Adipocyte (in vitro differentiated cells): ENCODE measurements at regions not wholly inside any gene's neighbourhood (a gene's known extent, or its start where the extent isn't known, plus 50 kb on each side); places are given as distances from the start of the nearest gene placed in this dataset.

ENCODE experiments used
- DNase-seq: peaks from one replicate; pipeline ENCODE4 v3.0.0-alpha.2; 2015; ENCODE audit warnings: low read depth
- H3K27me3 ChIP-seq: replicated peaks from 2 replicates; pipeline ENCODE4 v1.7.0; 2013; ENCODE audit warnings: mild to moderate bottlenecking, low read length, moderate library complexity; ENCODE audit not compliant: control insufficient read depth, insufficient read depth
- H3K36me3 ChIP-seq: 2 replicates; pipeline ENCODE4 v1.7.0; 2013; ENCODE audit warnings: low read length, mild to moderate bottlenecking, moderate library complexity; ENCODE audit not compliant: control insufficient read depth, insufficient read depth, severe bottlenecking
- H3K4me1 ChIP-seq: 2 replicates; pipeline ENCODE4 v1.7.0; 2013; ENCODE audit warnings: mild to moderate bottlenecking, low read length, moderate library complexity; ENCODE audit not compliant: control insufficient read depth, insufficient read depth
- H3K4me3 ChIP-seq: 2 replicates; pipeline ENCODE4 v1.7.0; 2013; ENCODE audit warnings: mild to moderate bottlenecking, low read length, moderate library complexity
- H3K9ac ChIP-seq: 2 replicates; pipeline ENCODE4 v1.7.0; 2013; ENCODE audit warnings: mild to moderate bottlenecking, low read length, moderate library complexity
- H3K9me3 ChIP-seq: 2 replicates; pipeline ENCODE4 v1.7.0; 2013; ENCODE audit warnings: mild to moderate bottlenecking, low read length, moderate library complexity; ENCODE audit not compliant: control insufficient read depth

DNA sequence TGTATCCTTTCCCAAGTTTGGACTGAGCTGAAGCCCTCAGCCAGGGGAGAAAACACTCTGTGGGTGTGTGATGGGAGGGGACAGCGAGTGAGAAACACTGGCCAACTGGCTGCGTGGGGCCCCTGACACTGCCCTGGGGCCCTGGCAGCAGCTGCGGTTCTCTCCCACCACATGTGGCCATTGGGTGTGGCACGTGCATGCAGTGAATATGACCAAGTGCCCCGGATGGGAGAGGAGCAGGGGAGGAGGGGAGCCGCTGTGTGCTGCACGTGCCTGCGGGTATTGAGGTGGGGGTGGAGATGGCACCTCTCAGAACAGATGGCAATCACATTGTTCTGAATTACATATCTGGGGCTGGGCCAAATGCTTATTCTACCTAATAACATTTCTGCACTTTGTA, 242.4 kb upstream of the PCSK5 start:
- Histone ChIP-seq H3K27me3 (no peaks in the 10 kb centered on the region), H3K4me3 (no peak overlapping the region), H3K9me3 (no peaks in the 10 kb centered on the region), H3K9ac (no peak overlapping the region), H3K4me1 (no peaks in the 10 kb centered on the region), H3K36me3 (no peaks in the 10 kb centered on the region)
- no peak for DNase-seq

DNA sequence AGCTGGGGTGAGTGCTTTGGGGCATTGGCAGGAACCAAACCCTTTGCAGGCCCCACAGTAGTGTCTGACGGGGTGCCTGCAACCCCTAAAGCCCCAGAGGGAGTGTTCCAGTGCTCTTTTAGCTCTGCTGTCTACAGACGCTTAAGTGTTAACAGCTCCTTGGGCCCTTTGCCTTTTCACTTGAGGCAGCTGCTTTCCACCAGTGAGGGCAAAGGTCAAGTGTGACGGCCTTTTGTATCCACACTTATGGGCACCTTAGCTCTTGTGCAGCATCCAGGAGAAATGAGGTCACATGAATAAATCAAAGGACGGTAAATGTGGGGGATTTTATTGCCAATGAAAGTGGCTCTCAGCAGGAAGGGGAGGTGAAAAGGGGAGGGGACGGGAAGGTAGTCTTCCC, 241.4 kb upstream of the PCSK5 start:
- no peaks in the 10 kb centered on the region for H3K27me3 ChIP-seq
- no peaks in the 10 kb centered on the region for H3K9me3 ChIP-seq
- no peak overlapping the region for H3K4me3 ChIP-seq
- DNase-seq = no peak
- no peaks in the 10 kb centered on the region for H3K4me1 ChIP-seq
- H3K9ac ChIP-seq = no peak overlapping the region
- no peaks in the 10 kb centered on the region for H3K36me3 ChIP-seq

DNA sequence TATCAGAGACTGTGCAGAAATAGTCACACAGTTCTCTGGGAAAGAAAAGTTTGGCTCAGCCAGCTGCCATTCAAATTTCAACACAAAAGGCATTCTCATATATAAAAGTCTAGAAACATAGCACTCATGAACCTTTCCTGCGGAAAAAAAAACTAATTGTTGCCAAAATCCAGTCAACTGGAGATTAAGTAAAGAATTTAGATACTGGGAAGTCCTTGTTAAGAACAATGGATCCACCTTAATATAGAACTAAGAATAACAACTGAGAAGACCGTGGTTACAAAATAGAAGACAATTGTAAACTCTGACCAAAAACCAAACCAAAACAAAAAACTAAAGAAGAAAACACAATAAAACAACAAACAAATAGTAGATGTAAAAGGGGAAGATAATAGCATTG, 238.8 kb upstream of the PCSK5 start:
- H3K4me3 ChIP-seq = no peak overlapping the region
- no peaks in the 10 kb centered on the region for H3K9me3 ChIP-seq
- H3K4me1 ChIP-seq = no peaks in the 10 kb centered on the region
- H3K9ac ChIP-seq = no peak overlapping the region
- H3K27me3 ChIP-seq = no peaks in the 10 kb centered on the region
- H3K36me3 ChIP-seq = no peaks in the 10 kb centered on the region
- DNase-seq = no peak

DNA sequence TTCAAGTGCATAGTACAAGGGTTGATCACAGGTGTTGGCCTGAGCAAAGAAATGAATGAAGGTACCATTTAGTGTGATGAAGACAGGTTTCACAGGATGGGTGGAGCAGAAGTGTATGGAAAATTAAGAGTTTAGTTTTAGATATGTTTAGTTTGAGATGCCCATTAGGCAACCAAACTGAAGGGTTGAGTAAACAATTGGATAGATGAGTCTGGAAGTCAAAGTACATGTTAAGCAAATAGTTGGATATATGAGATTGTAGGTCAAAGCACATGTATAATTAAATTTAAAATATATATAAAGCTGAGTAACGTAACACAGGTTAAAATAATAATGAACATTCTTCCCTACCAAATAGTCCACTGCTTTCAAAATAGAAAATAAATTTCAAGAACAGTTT, 237.1 kb upstream of the PCSK5 start:
- no peaks in the 10 kb centered on the region for H3K36me3 ChIP-seq
- H3K4me3 ChIP-seq = no peak overlapping the region
- no peak for DNase-seq
- H3K9ac ChIP-seq = no peak overlapping the region
- H3K27me3 ChIP-seq = no peaks in the 10 kb centered on the region
- no peaks in the 10 kb centered on the region for H3K9me3 ChIP-seq
- no peaks in the 10 kb centered on the region for H3K4me1 ChIP-seq

DNA sequence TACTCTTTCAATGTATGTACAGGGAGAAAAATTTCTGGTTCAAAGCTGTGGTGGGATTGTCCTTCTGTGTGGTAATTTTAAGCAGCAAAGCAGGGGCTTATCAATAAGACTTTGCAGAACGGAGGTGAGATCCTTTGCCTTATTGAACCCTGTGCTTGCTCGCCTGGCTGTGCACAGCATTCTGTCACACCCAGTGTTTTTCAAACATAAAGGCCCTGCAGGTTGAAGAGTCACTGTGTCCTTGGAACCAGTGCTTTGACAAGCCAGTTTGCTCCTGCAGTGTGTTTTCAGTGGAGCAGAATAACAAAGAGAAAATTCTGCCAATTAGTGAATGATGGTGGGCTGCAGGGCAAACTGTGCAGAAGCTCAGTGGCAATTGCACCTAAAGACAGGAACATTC, 236.7 kb upstream of the PCSK5 start:
- DNase-seq = no peak

DNA sequence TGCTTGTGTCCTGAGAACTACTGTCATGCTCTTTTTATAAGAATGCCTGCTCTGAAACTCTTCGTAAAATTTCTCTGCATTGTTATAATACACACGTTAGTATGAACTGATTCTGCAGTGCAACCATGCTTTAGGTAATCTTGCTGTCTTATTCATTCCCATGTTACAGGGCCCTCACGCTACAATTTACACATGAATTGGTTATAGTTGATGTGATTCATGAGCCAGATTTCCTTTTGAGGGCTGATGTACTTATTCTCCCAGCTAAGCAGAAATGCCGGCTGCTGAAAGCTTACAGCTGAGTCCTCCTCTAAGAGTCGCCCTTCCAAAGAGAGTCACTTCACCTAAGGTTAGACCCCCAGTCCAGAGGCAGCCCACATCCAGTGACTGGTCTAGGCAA, 233.5 kb upstream of the PCSK5 start:
- no peaks in the 10 kb centered on the region for H3K9me3 ChIP-seq
- H3K4me1 ChIP-seq = no peaks in the 10 kb centered on the region
- no peak for DNase-seq
- no peak overlapping the region for H3K9ac ChIP-seq
- H3K36me3 ChIP-seq = no peaks in the 10 kb centered on the region
- H3K27me3 ChIP-seq = no peaks in the 10 kb centered on the region
- no peak overlapping the region for H3K4me3 ChIP-seq

More for the DNA sequence above, 236.7 kb upstream of the PCSK5 start:
- Histone ChIP-seq H3K4me3 (no peak overlapping the region), H3K9me3 (no peaks in the 10 kb centered on the region), H3K27me3 (no peaks in the 10 kb centered on the region), H3K36me3 (no peaks in the 10 kb centered on the region), H3K4me1 (no peaks in the 10 kb centered on the region), H3K9ac (no peak overlapping the region)

DNA sequence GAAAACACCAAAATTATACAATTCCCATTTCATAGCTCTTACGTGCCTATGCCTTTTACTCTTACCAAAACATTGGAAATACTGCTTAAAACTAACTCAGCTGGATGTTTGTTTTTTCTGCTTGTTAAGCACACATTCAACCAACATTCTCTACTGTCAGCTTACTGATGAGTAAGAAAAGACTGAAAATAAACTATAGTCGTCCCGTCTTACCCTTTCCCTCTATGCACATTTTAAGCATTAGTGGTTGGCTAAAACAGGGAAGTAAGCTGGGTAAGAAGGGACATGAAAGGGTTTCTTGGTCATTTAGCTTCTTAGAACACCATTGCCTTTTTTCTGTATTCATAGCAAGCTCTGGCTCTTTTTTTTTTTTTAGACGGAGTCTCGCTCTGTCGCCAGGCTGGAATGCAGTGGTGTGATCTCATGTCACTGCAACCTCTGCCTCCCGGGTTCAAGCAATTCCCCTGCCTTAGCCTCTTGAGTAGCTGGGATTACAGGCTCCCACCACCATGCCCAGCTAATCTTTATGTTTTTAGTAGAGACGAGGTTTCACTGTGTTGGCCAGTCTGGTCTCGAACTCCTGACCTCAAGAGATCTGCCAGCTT, 232.1 kb upstream of the PCSK5 start:
- Histone ChIP-seq H3K4me1 (no peaks in the 10 kb centered on the region), H3K4me3 (no peak overlapping the region), H3K36me3 (no peaks in the 10 kb centered on the region), H3K27me3 (no peaks in the 10 kb centered on the region), H3K9ac (no peak overlapping the region), H3K9me3 (no peaks in the 10 kb centered on the region)
- DNase-seq = peak; percentile 48

DNA sequence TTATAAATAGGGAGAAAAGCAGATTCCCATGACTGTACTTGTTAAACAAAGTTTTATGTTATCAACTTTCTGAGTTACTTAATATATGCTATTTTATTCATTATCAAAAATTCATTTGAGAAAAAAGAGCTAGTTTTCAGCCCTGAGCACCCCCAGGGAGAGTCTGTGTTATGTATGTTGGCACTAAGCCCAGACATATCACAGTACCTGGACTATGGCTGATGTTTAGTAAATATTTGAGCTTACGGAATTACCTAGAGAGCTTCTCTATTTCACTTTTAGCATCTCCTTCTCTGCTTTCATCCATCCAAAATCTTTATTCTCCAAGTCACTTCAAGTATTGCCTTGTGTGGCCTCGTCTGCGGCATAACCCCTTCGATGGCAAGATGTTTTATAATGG, 225.9 kb upstream of the PCSK5 start:
- no peak overlapping the region for H3K4me3 ChIP-seq
- H3K9ac ChIP-seq = no peak overlapping the region
- H3K36me3 ChIP-seq = no peaks in the 10 kb centered on the region
- H3K9me3 ChIP-seq = no peaks in the 10 kb centered on the region
- DNase-seq = no peak
- H3K27me3 ChIP-seq = no peaks in the 10 kb centered on the region
- no peaks in the 10 kb centered on the region for H3K4me1 ChIP-seq

DNA sequence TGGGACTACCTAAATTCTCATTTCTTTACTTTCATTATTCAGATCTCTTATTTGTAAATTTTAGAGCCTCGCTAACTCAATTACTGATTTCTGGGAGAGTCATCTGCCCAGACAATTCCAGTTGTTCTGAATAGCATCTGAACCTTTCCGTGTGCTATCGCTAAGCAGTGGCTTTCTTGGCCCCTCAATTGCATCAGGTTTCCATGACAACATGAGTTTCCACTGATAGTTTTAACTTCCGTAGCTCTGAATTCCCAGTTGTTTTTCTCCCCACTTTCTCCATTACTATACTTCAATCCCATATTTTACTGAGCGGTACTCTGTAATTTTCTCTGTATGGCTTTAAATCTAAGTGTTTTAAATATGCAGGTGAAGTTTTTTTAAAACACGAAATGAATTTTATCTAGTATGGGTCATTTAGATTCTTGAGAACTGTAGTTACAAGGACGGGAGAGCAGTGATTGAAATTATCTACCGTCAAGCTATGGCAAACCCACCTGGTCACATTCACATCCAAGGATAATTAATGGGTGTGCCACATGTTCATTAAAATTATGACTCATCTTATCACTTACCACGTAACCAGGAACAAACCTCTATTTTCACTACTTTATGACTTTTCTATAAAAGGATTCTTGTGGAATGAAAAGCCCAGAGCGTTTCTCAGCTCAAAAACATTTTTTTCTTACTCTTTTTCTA, 223.5 kb upstream of the PCSK5 start:
- Histone ChIP-seq H3K4me1 (no peaks in the 10 kb centered on the region), H3K9me3 (no peaks in the 10 kb centered on the region), H3K9ac (no peak overlapping the region), H3K27me3 (no peaks in the 10 kb centered on the region), H3K36me3 (no peaks in the 10 kb centered on the region), H3K4me3 (no peak overlapping the region)
- no peak for DNase-seq

DNA sequence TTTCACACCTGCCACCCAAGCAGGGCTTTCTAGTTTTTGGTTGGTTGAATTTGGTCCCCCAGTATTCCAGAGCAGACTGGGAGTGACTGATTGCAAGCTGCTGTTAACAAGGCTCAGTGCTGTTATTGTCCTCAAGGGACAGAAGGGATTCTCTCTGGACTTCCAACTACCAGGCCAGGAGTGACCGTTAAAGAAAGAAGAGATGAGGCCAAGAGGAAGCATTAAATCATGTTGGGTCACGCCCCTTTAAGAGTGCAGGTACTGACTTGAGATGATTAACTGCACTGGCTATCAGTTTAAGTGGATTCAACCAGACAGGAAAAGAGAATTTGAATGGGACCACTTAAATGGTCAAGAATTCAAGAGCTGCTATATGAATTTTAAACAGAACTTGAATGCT, 220.8 kb upstream of the PCSK5 start:
- H3K9ac ChIP-seq = no peak overlapping the region
- no peak overlapping the region for H3K4me3 ChIP-seq
- H3K27me3 ChIP-seq = no peaks in the 10 kb centered on the region
- H3K4me1 ChIP-seq = no peaks in the 10 kb centered on the region
- H3K36me3 ChIP-seq = no peaks in the 10 kb centered on the region
- DNase-seq = no peak
- peaks cover 5% of the 10 kb centered on the region for H3K9me3 ChIP-seq

DNA sequence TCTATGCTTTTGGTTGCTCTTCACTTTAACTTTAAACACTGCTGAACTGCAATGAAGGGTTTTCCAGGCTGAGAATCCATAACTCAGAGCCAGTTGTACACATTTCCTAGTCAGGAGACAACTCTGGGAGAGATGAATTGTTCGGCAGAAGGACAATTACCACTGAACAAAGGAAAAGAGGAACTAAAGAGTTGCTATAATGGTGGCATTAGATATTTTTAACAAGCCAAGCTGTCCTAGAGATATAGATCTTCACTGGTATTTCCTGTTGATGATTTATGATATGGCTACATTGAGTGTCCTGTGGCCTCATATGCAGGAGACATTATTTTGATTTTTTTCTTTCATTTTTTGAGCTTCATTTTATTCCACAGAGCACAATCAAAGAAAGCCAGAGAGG, 219.1 kb upstream of the PCSK5 start:
- Histone ChIP-seq H3K4me3 (no peak overlapping the region), H3K9me3 (peaks cover 5% of the 10 kb centered on the region), H3K4me1 (no peaks in the 10 kb centered on the region), H3K9ac (no peak overlapping the region), H3K27me3 (no peaks in the 10 kb centered on the region), H3K36me3 (no peaks in the 10 kb centered on the region)
- DNase-seq = no peak

DNA sequence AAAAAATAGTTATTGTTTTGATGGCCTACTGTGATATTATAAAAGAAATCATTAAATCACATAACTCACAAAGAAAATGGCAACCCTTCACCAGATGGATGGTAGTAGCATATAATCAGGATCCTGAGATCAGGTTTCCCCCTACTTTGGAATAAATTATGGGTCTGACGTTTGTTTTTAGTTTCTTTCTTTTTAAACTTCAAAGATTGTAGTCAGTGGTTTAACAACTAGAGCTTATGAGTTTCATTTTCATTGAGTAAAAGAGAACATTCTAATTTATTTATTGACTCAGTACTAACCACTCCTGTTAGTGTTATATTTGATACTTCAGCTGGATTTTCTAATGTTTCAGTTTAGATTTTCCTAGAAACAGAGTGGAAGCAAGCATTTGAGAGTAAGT, 218.0 kb upstream of the PCSK5 start:
- DNase-seq = no peak
- peaks cover 5% of the 10 kb centered on the region for H3K9me3 ChIP-seq

More for the DNA sequence above, 218.0 kb upstream of the PCSK5 start:
- H3K4me1 ChIP-seq = no peaks in the 10 kb centered on the region
- no peaks in the 10 kb centered on the region for H3K36me3 ChIP-seq
- no peaks in the 10 kb centered on the region for H3K27me3 ChIP-seq
- no peak overlapping the region for H3K4me3 ChIP-seq
- H3K9ac ChIP-seq = no peak overlapping the region
